Immature natural killer cell (primary cell): ENCODE measurements at regions not wholly inside any gene's neighbourhood (a gene's known extent, or its start where the extent isn't known, plus 50 kb on each side); places are given as distances from the start of the nearest gene placed in this dataset.

ENCODE experiments used
- DNase-seq, 3 donors: peaks; one replicate each; pipeline ENCODE4 v3.0.0; 2022; ENCODE audit warnings: mixed read lengths in 1 of 3
- H3K27ac Mint-ChIP-seq, 6 donors: one replicate each; pipeline ENCODE4 v1.8.0; 2020; ENCODE audit warnings: mixed read lengths in 6 of 6, mild to moderate bottlenecking in 5 of 6, inconsistent platforms in 4 of 6, moderate library complexity in 3 of 6
- H3K27me3 Mint-ChIP-seq, 3 donors: one replicate each; pipeline ENCODE4 v1.8.0; 2020 to 2021; ENCODE audit warnings: low read depth in 3 of 3, mild to moderate bottlenecking in 3 of 3, mixed read lengths in 3 of 3, moderate library complexity in 3 of 3, inconsistent platforms in 1 of 3
- H3K36me3 Mint-ChIP-seq, 3 donors: one replicate each; pipeline ENCODE4 v1.8.0; 2020; ENCODE audit warnings: mixed read lengths in 3 of 3, inconsistent platforms in 2 of 3, mild to moderate bottlenecking in 2 of 3
- H3K4me1 Mint-ChIP-seq, 2 donors: one replicate each; pipeline ENCODE4 v1.8.0; 2020; ENCODE audit warnings: inconsistent platforms in 2 of 2, mild to moderate bottlenecking in 2 of 2, mixed read lengths in 2 of 2, moderate library complexity in 1 of 2
- H3K4me3 Mint-ChIP-seq, 5 donors: one replicate each; pipeline ENCODE4 v1.8.0; 2020; ENCODE audit warnings: mild to moderate bottlenecking in 5 of 5, mixed read lengths in 5 of 5, inconsistent platforms in 3 of 5, moderate library complexity in 3 of 5
- H3K9me3 Mint-ChIP-seq, 6 donors: one replicate each; pipeline ENCODE4 v1.8.0; 2020; ENCODE audit warnings: mild to moderate bottlenecking in 6 of 6, mixed read lengths in 6 of 6, inconsistent platforms in 4 of 6, moderate library complexity in 3 of 6

- Mint-ChIP-seq H3K4me3 (no peak overlapping the region), H3K9me3 (peaks cover 0 to 17% (median 14%) of the 10 kb centered on the region in 6 donors), H3K27ac (no peak overlapping the region), H3K4me1 (no peaks in the 10 kb centered on the region), H3K27me3 (peaks cover 4 to 8% (median 5%) of the 10 kb centered on the region in 3 donors), H3K36me3 (peaks cover 0 to 7% (median 0%) of the 10 kb centered on the region in 3 donors)
- DNase-seq, result no peak
These were observed 53.4 kb downstream of the FOXB1 start for GRCh38 chr15:60057554-60057953.

- Mint-ChIP-seq H3K9me3 (peaks cover 0 to 19% (median 15%) of the 10 kb centered on the region in 6 donors), H3K4me1 (no peaks in the 10 kb centered on the region), H3K27ac (no peak overlapping the region), H3K4me3 (no peak overlapping the region), H3K36me3 (peaks cover 0 to 7% (median 0%) of the 10 kb centered on the region in 3 donors), H3K27me3 (peaks cover 5 to 8% (median 5%) of the 10 kb centered on the region in 3 donors)
- no peak for DNase-seq
These were observed 55.1 kb downstream of the FOXB1 start for GRCh38 chr15:60059186-60059585.

- H3K4me1 Mint-ChIP-seq, result no peaks in the 10 kb centered on the region
- no peak overlapping the region for H3K27ac Mint-ChIP-seq
- DNase-seq, result no peak
- peaks cover 0 to 7% (median 0%) of the 10 kb centered on the region in 3 donors for H3K36me3 Mint-ChIP-seq
- no peak overlapping the region for H3K4me3 Mint-ChIP-seq
- peaks cover 3 to 10% (median 6%) of the 10 kb centered on the region in 3 donors for H3K27me3 Mint-ChIP-seq
- peaks cover 0 to 19% (median 15%) of the 10 kb centered on the region in 6 donors for H3K9me3 Mint-ChIP-seq
These were observed 57.6 kb downstream of the FOXB1 start for GRCh38 chr15:60061758-60062157.

GRCh38 chr15:60062826-60063225 lies 58.7 kb downstream of the FOXB1 start:
- Mint-ChIP-seq H3K9me3 (peaks cover 0 to 19% (median 15%) of the 10 kb centered on the region in 6 donors), H3K27me3 (peaks cover 3 to 8% (median 6%) of the 10 kb centered on the region in 3 donors), H3K4me1 (no peaks in the 10 kb centered on the region), H3K36me3 (peaks cover 0 to 7% (median 0%) of the 10 kb centered on the region in 3 donors), H3K27ac (no peak overlapping the region), H3K4me3 (no peak overlapping the region)
- no peak for DNase-seq

GRCh38 chr15:60065951-60066350 lies 61.8 kb downstream of the FOXB1 start:
- Mint-ChIP-seq H3K36me3 (peaks cover 0 to 7% (median 0%) of the 10 kb centered on the region in 3 donors), H3K9me3 (peaks cover 0 to 18% (median 14%) of the 10 kb centered on the region in 6 donors), H3K27me3 (peaks cover 3 to 4% (median 3%) of the 10 kb centered on the region in 3 donors), H3K27ac (no peak overlapping the region), H3K4me1 (no peaks in the 10 kb centered on the region), H3K4me3 (no peak overlapping the region)
- no peak for DNase-seq

- no peaks in the 10 kb centered on the region for H3K4me1 Mint-ChIP-seq
- no peaks in the 10 kb centered on the region for H3K27me3 Mint-ChIP-seq
- H3K36me3 Mint-ChIP-seq, result no peaks in the 10 kb centered on the region
- H3K4me3 Mint-ChIP-seq, result no peak overlapping the region
- H3K27ac Mint-ChIP-seq, result no peak overlapping the region
- H3K9me3 Mint-ChIP-seq, result no peaks in the 10 kb centered on the region
- DNase-seq, result no peak
These were observed 66.9 kb downstream of the FOXB1 start for GRCh38 chr15:60070838-60071493.

GRCh38 chr15:60072826-60073465 lies 68.8 kb downstream of the FOXB1 start:
- DNase-seq, result no peak
- H3K4me1 Mint-ChIP-seq, result no peaks in the 10 kb centered on the region
- no peaks in the 10 kb centered on the region for H3K9me3 Mint-ChIP-seq
- H3K4me3 Mint-ChIP-seq, result no peak overlapping the region
- no peaks in the 10 kb centered on the region for H3K27me3 Mint-ChIP-seq
- no peaks in the 10 kb centered on the region for H3K36me3 Mint-ChIP-seq
- no peak overlapping the region for H3K27ac Mint-ChIP-seq

- no peaks in the 10 kb centered on the region for H3K4me1 Mint-ChIP-seq
- H3K27ac Mint-ChIP-seq, result no peak overlapping the region
- H3K9me3 Mint-ChIP-seq, result no peaks in the 10 kb centered on the region
- no peaks in the 10 kb centered on the region for H3K36me3 Mint-ChIP-seq
- no peaks in the 10 kb centered on the region for H3K27me3 Mint-ChIP-seq
- H3K4me3 Mint-ChIP-seq, result no peak overlapping the region
- no peak for DNase-seq
These were observed 69.3 kb downstream of the FOXB1 start for GRCh38 chr15:60073466-60073840.

- Mint-ChIP-seq H3K27me3 (no peaks in the 10 kb centered on the region), H3K4me1 (no peaks in the 10 kb centered on the region), H3K36me3 (no peaks in the 10 kb centered on the region), H3K9me3 (no peaks in the 10 kb centered on the region), H3K4me3 (no peak overlapping the region), H3K27ac (no peak overlapping the region)
- no peak for DNase-seq
These were observed 70.2 kb downstream of the FOXB1 start for GRCh38 chr15:60074181-60074885.

GRCh38 chr15:60076045-60076444 lies 71.9 kb downstream of the FOXB1 start:
- no peaks in the 10 kb centered on the region for H3K36me3 Mint-ChIP-seq
- no peaks in the 10 kb centered on the region for H3K27me3 Mint-ChIP-seq
- H3K4me1 Mint-ChIP-seq, result no peaks in the 10 kb centered on the region
- DNase-seq, result no peak
- no peak overlapping the region for H3K27ac Mint-ChIP-seq
- H3K9me3 Mint-ChIP-seq, result no peaks in the 10 kb centered on the region
- no peak overlapping the region for H3K4me3 Mint-ChIP-seq

- H3K4me1 Mint-ChIP-seq, result no peaks in the 10 kb centered on the region
- no peaks in the 10 kb centered on the region for H3K27me3 Mint-ChIP-seq
- DNase-seq, result no peak
- H3K4me3 Mint-ChIP-seq, result no peak overlapping the region
- no peaks in the 10 kb centered on the region for H3K36me3 Mint-ChIP-seq
- no peak overlapping the region for H3K27ac Mint-ChIP-seq
- H3K9me3 Mint-ChIP-seq, result no peaks in the 10 kb centered on the region
These were observed 72.6 kb downstream of the FOXB1 start for GRCh38 chr15:60076582-60077276.

- Mint-ChIP-seq H3K4me3 (no peak overlapping the region), H3K4me1 (no peaks in the 10 kb centered on the region), H3K9me3 (no peaks in the 10 kb centered on the region), H3K27ac (no peak overlapping the region), H3K36me3 (no peaks in the 10 kb centered on the region), H3K27me3 (no peaks in the 10 kb centered on the region)
- DNase-seq, result no peak
These were observed 73.7 kb downstream of the FOXB1 start for GRCh38 chr15:60077581-60078359.

- no peak overlapping the region for H3K4me3 Mint-ChIP-seq
- DNase-seq, result no peak
- H3K27ac Mint-ChIP-seq, result no peak overlapping the region
- no peaks in the 10 kb centered on the region for H3K9me3 Mint-ChIP-seq
- H3K4me1 Mint-ChIP-seq, result no peaks in the 10 kb centered on the region
- no peaks in the 10 kb centered on the region for H3K27me3 Mint-ChIP-seq
- H3K36me3 Mint-ChIP-seq, result no peaks in the 10 kb centered on the region
These were observed 75.1 kb downstream of the FOXB1 start for GRCh38 chr15:60079210-60079609.
